ENCODE measurements at regions not wholly inside any gene's neighbourhood (a gene's known extent, or its start where the extent isn't known, plus 50 kb on each side); places are given as distances from the start of the nearest gene placed in this dataset.

DNA sequence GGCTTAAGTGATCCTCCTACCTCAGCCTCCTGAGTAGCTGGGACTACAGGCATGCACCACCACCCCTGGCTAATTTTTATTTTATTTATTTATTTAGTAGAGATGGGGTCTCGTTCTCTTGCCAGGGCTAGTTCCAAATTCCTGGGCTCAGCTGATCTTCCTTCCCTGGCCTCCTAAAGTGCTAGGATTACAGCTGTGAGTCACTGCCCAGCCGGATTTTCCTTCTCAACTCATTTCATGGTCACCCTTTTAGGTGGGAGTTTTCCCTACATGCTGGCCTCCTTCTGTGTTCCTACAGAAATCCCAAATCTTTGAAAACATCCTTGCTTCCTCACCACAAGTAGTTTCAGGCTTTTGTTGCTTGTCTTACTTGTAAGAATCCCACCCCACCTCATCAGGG is 102.1 kb upstream of the SIAH1 start:
- DNase-seq: no peak

GRCh38 chr16:48481772-48482171 is 96.6 kb upstream of the SIAH1 start:
- no peak for DNase-seq

- no peak for DNase-seq
Observed at GRCh38 chr16:48481211-48481610, 96.0 kb upstream of the SIAH1 start.

GRCh38 chr16:48479955-48480354 is 94.7 kb upstream of the SIAH1 start:
- DNase-seq: no peak

DNA sequence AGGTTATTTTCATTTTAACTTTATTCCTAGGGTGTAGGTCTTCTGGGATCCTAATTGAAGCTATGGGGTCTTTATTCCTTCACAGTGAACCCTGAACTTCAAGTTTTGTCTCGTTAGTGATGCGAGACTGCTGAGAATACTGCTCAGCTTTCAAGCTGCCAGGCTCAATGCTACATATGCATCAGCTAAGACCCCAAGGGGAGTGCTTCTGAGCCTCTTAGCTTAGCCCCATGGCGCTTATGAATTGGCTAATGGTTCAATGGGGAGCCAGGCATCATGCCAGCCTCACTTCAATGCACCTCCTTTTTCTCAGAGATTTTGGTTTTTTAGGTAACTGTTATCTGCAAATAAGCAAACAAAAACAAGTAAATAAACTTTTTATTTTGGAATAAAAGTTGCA is 94.1 kb upstream of the SIAH1 start:
- no peak for DNase-seq

GRCh38 chr16:48478393-48478792 is 93.2 kb upstream of the SIAH1 start:
- DNase-seq: no peak

DNA sequence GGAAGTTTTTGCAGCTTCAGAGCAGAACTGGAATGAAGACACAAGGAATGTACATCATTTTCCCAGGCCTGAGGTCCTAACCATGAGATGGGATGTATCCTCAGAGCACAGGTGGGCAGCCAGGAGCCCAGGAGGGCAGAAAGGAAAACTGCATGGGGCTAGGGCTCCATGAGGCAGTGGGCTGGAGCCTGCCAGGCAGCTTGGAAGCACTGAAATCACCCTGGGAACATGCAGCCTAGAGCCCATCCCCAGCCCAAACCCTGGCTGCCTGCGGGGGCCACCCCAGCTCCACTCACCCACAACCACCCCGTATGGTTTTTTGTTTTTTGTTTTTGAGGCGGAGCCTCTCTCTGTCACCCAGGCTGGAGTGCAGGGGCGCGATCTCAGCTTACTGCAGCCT is 86.2 kb upstream of the SIAH1 start:
- no peak for DNase-seq

DNA sequence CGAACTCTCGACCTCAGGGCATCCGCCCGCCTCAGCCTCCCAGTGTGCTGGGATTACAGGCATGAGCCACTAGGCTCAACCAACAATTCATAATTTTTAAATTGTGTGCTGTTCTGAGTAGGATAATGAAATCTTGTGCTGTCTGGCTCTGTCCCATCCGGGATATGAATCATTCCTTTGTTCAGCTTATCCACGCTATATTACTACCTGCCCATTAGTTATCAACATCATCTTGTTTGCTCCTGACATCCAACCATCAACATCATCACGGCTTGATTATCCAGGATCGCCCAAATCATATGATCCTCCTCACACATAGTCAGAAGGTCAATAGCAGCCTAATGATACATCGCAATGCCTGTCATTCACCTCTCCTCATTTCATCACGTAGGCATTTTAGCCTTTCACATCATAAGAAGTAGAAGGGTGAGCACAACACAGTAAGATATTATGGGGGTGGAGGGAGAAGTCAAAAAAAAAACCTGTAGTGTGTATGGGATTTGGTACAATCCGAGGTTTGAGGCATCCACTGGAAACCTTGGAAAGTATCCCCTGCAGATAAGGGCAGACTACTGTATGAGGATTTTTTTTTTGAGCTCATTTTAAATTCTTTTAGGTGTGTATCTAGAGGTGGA is 77.0 kb upstream of the SIAH1 start:
- DNase-seq: no peak

DNA sequence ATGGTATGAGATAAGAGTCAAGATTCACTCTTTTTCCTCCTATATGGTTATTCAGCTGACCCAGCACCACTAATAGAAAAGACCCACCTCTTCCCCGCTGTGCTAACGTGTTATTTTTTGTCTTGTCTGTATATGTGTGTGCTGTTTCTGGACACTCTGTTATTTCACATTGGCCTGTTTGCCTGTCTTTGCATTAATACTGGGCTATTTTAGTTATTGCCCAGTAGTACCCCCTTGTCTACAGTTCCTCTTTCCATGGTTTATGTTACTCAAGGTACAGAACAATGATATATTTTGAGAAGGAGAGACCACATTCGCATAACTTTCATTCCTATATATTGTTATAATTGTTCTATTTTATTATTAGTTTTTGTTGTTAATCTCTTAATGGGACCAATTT is 74.0 kb upstream of the SIAH1 start:
- no peak for DNase-seq

- DNase-seq: no peak
Observed at GRCh38 chr16:48454051-48454450, 68.8 kb upstream of the SIAH1 start.

DNA sequence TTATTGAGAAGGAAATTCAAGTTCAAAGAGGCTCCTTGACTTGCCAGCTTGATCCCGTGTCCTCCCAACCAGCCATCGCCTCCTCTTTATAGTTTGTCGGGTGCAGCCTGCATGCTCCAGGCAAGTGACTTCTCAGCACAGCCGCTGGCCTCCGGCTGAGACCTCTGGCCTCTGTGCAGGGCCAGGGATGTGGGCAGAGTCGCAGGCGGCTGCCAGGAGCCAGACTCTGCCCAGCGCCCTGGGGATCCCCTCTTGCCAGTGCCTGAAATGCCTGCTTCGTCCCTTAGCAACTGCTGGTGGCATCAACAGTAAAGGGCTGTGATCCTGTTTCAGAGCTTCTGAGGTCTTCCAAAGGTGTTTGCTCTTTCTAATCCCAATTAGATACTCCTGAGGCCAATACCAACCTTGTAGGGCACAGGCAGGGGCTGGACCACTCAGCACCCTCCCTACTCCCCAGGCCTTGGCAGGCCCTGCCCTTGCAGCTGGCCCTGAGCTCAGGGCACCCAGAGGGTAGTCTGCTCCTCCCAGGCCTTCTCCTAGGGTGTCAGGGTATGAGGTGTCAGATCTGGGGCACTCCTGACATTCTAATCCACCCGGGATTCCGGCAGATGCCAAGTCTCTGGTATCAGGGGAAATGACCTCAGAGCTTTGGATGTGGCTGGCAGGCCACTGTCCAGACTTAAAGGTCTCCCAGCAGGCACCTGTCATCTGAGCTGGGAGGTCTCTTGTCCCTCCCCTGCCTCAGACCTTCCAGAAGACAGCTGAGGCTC is 68.0 kb upstream of the SIAH1 start:
- no peak for DNase-seq

DNA sequence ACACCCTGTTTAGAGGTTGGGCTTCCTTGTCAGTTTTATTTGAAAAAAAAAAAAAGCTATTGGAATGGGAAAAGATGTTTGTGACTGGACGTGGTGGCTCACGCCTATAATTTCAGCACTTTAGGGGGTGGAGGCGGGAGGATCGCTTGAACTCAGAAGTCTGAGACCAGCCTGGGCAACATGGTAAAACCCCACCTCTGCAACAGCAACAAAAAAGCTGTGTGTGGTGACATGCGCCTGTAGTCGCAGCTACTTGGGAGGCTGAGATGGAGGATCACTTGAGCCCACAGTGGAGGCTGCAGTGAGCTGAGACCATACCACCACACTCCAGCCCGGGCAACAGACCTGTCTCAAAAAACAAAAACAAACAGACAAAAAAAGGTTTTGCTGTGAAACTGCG is 66.1 kb upstream of the SIAH1 start:
- DNase-seq: no peak

DNA sequence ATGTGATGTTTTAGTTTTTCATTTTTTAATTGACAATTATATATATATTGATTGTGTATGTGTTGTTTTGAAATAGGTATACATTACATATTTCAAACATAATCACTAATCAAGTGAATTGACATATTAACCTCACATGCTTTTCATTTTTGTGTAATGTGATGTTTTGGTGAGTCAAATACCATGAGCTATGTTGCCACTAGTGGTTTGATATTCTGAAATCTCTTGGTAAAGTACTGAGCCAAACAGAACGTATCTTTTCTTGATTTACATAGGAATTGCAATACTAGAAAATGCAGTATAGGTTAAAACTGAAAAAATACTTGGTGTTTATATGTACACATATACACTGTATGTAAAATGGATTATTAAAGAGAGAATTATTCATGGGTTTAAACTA is 65.2 kb upstream of the SIAH1 start:
- DNase-seq: no peak

- no peak for DNase-seq
Observed at GRCh38 chr16:48448841-48449481, 63.7 kb upstream of the SIAH1 start.

DNA sequence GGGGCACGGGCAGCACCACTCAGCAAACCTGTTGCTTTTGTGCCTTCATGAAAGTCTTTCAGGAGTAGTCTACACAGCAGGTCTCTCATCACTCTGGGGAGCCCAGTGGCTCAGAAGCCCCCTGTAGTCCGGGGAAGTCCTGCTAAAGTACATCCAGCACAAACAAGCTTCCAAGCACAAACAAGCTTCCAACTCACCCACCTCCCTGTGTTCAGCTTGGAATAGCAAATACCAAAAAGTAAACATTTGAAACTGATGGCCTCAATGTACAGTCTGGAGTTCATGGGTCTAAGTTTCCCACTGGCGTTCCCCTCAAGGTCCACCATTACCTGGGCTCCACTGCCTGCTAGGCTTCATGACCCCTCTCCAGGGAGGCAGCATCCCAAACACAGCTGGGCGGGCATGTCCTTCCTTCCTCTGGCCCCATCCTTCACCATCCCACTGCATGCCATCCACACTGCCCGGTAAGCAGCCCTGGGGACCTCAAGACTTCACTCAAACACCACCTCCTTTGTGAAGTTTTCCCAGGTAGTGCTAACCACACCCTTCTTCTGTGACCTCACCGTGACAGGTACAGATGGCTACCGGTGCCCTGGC is 62.8 kb upstream of the SIAH1 start:
- no peak for DNase-seq

DNA sequence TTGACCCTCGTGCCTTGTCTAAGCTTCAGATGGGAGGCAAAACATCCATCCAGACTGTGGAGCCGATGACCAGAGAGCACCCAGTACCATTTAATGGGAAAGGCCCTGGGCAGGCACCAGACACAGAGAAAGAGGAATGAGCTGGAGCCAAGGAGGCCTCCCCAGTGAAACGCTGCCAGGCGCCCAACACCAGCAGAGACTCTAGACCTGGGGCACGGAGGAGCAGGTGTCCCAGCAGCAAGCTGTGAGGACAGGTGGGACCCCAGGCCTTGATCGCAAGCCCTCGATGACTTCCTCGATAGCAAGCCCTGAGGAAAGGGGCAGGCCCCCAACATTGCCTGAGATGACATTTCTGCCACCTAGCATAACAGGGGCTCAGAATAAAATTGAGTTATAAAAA is 62.2 kb upstream of the SIAH1 start:
- no peak for DNase-seq

- no peak for DNase-seq
Observed at GRCh38 chr16:48446534-48446920, 61.3 kb upstream of the SIAH1 start.

GRCh38 chr16:48445782-48446533 is 60.7 kb upstream of the SIAH1 start:
- DNase-seq: no peak

GRCh38 chr16:48444574-48444973 is 59.4 kb upstream of the SIAH1 start:
- DNase-seq: no peak

DNA sequence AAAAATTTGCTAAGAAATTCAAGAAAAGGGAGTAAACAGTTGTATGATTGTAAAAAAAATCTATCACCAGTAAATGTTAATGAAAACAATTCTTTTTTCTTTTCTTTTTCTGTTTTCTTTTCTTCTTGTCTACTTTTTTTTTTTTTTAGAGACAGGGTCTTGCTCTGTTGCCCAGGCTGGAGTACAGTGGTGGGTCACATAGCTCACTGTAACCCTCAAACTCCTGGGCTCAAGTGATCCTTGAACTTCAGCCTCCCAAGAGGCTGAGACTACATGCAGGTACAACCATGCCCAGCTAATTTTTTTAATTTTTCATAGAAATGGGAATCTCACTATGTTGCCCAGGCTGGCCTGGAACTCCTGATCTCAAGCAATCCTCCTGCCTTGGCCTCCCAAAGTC is 57.2 kb upstream of the SIAH1 start:
- DNase-seq: no peak

DNA sequence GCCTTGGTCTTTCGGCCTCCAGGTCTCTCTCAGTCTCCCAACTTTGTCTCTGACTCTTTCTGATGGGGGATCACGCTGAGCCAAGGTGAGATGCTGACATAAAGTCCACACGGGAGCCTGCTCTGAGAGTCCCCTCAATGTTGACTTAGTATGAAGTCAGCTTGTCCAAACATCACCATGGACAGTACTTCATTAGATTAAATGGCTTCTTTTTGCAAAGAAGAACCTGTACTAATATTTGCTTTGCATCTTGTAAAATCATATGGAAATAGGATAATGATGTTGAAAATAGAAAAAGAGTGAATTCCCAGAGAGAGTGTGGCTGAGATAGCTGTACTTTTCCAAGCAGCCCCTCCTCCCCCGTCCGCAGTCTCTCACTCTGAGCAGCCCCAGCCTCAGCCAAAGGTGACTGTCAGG is 56.7 kb upstream of the SIAH1 start:
- no peak for DNase-seq

GRCh38 chr16:48441106-48441505 is 55.9 kb upstream of the SIAH1 start:
- no peak for DNase-seq
